ENCODE measurements at regions not wholly inside any gene's neighbourhood (a gene's known extent, or its start where the extent isn't known, plus 50 kb on each side); places are given as distances from the start of the nearest gene placed in this dataset.
A peak's percentile ranks its signal among the peaks of the same experiment; 100 is the strongest.
"Not testable (repeated sequence)": the region's sequence is repeated elsewhere in the genome, so short reads cannot be mapped to it uniquely, and the experiment has no call there.

- no peak overlapping the region for H3K27ac Mint-ChIP-seq
- H3K4me1 Mint-ChIP-seq (ENCODE audit: low read depth) = peaks cover 3% of the 10 kb centered on the region
- no peak overlapping the region for H3K4me3 Mint-ChIP-seq
- peaks cover 15% of the 10 kb centered on the region for H3K27me3 Mint-ChIP-seq (ENCODE audit: low read depth)
- peaks cover 5% of the 10 kb centered on the region for H3K9me3 Mint-ChIP-seq
- H3K36me3 Mint-ChIP-seq (ENCODE audit: low read depth) = no peaks in the 10 kb centered on the region
- DNase-seq (ENCODE audit: low spot score) = no peak
Measured at GRCh38 chr18:79588636-79589481, 90.7 kb upstream of the CTDP1 start.

GRCh38 chr18:79589601-79590091 lies 90.0 kb upstream of the CTDP1 start:
- no peaks in the 10 kb centered on the region for H3K36me3 Mint-ChIP-seq (ENCODE audit: low read depth)
- no peak for DNase-seq (ENCODE audit: low spot score)
- H3K9me3 Mint-ChIP-seq = peaks cover 5% of the 10 kb centered on the region
- H3K27ac Mint-ChIP-seq = no peak overlapping the region
- no peak overlapping the region for H3K4me3 Mint-ChIP-seq
- H3K4me1 Mint-ChIP-seq (ENCODE audit: low read depth) = no peaks in the 10 kb centered on the region
- peaks cover 18% of the 10 kb centered on the region for H3K27me3 Mint-ChIP-seq (ENCODE audit: low read depth)

- Mint-ChIP-seq H3K4me3 (no peak overlapping the region), H3K9me3 (peaks cover 5% of the 10 kb centered on the region), H3K27ac (no peak overlapping the region), H3K4me1 (ENCODE audit: low read depth) (no peaks in the 10 kb centered on the region), H3K36me3 (ENCODE audit: low read depth) (no peaks in the 10 kb centered on the region), H3K27me3 (ENCODE audit: low read depth) (peaks cover 18% of the 10 kb centered on the region)
- no peak for DNase-seq (ENCODE audit: low spot score)
Measured at GRCh38 chr18:79590191-79591031, 89.2 kb upstream of the CTDP1 start.

GRCh38 chr18:79591032-79591308 lies 88.6 kb upstream of the CTDP1 start:
- H3K4me1 Mint-ChIP-seq (ENCODE audit: low read depth) = no peaks in the 10 kb centered on the region
- no peak overlapping the region for H3K27ac Mint-ChIP-seq
- H3K9me3 Mint-ChIP-seq = peaks cover 5% of the 10 kb centered on the region
- peaks cover 18% of the 10 kb centered on the region for H3K27me3 Mint-ChIP-seq (ENCODE audit: low read depth)
- H3K4me3 Mint-ChIP-seq = no peak overlapping the region
- no peaks in the 10 kb centered on the region for H3K36me3 Mint-ChIP-seq (ENCODE audit: low read depth)
- DNase-seq (ENCODE audit: low spot score) = no peak

GRCh38 chr18:79592684-79593083 lies 86.9 kb upstream of the CTDP1 start:
- not testable (repeated sequence) for H3K9me3 Mint-ChIP-seq; H3K4me1 Mint-ChIP-seq (ENCODE audit: low read depth); H3K4me3 Mint-ChIP-seq; H3K27ac Mint-ChIP-seq; H3K36me3 Mint-ChIP-seq (ENCODE audit: low read depth); DNase-seq (ENCODE audit: low spot score)
- H3K27me3 Mint-ChIP-seq (ENCODE audit: low read depth) = peaks cover 18% of the 10 kb centered on the region

- Mint-ChIP-seq H3K9me3 (peaks cover 5% of the 10 kb centered on the region), H3K4me1 (ENCODE audit: low read depth) (no peaks in the 10 kb centered on the region), H3K27ac (no peak overlapping the region), H3K27me3 (ENCODE audit: low read depth) (peaks cover 18% of the 10 kb centered on the region), H3K4me3 (no peak overlapping the region), H3K36me3 (ENCODE audit: low read depth) (no peaks in the 10 kb centered on the region)
- no peak for DNase-seq (ENCODE audit: low spot score)
Measured at GRCh38 chr18:79595876-79596374, 83.7 kb upstream of the CTDP1 start.

GRCh38 chr18:79596446-79597175 lies 83.0 kb upstream of the CTDP1 start:
- Mint-ChIP-seq H3K27ac (peak overlapping the region; percentile 38), H3K27me3 (ENCODE audit: low read depth) (peaks cover 14% of the 10 kb centered on the region), H3K4me1 (ENCODE audit: low read depth) (peaks cover 3% of the 10 kb centered on the region)

GRCh38 chr18:79597176-79597830 lies 82.3 kb upstream of the CTDP1 start:
- Mint-ChIP-seq H3K27me3 (ENCODE audit: low read depth) (peaks cover 10% of the 10 kb centered on the region), H3K9me3 (peaks cover 5% of the 10 kb centered on the region), H3K27ac (no peak overlapping the region), H3K4me1 (ENCODE audit: low read depth) (peaks cover 3% of the 10 kb centered on the region), H3K36me3 (ENCODE audit: low read depth) (no peaks in the 10 kb centered on the region), H3K4me3 (no peak overlapping the region)
- DNase-seq (ENCODE audit: low spot score) = no peak

More at GRCh38 chr18:79596446-79597175, 83.0 kb upstream of the CTDP1 start:
- H3K36me3 Mint-ChIP-seq (ENCODE audit: low read depth) = no peaks in the 10 kb centered on the region
- DNase-seq (ENCODE audit: low spot score) = no peak
- peaks cover 5% of the 10 kb centered on the region for H3K9me3 Mint-ChIP-seq
- no peak overlapping the region for H3K4me3 Mint-ChIP-seq

GRCh38 chr18:79597831-79598632 lies 81.6 kb upstream of the CTDP1 start:
- no peak for DNase-seq (ENCODE audit: low spot score)
- H3K27ac Mint-ChIP-seq = no peak overlapping the region
- no peak overlapping the region for H3K4me3 Mint-ChIP-seq
- no peaks in the 10 kb centered on the region for H3K36me3 Mint-ChIP-seq (ENCODE audit: low read depth)
- peaks cover 3% of the 10 kb centered on the region for H3K4me1 Mint-ChIP-seq (ENCODE audit: low read depth)
- peaks cover 7% of the 10 kb centered on the region for H3K27me3 Mint-ChIP-seq (ENCODE audit: low read depth)
- peaks cover 4% of the 10 kb centered on the region for H3K9me3 Mint-ChIP-seq

- peaks cover 3% of the 10 kb centered on the region for H3K4me1 Mint-ChIP-seq (ENCODE audit: low read depth)
- H3K36me3 Mint-ChIP-seq (ENCODE audit: low read depth) = no peaks in the 10 kb centered on the region
- no peak overlapping the region for H3K27ac Mint-ChIP-seq
- no peak overlapping the region for H3K4me3 Mint-ChIP-seq
- no peak for DNase-seq (ENCODE audit: low spot score)
- no peaks in the 10 kb centered on the region for H3K9me3 Mint-ChIP-seq
- peaks cover 3% of the 10 kb centered on the region for H3K27me3 Mint-ChIP-seq (ENCODE audit: low read depth)
Measured at GRCh38 chr18:79598633-79599175, 80.9 kb upstream of the CTDP1 start.

GRCh38 chr18:79599441-79599931 lies 80.1 kb upstream of the CTDP1 start:
- DNase-seq (ENCODE audit: low spot score) = no peak
- no peaks in the 10 kb centered on the region for H3K36me3 Mint-ChIP-seq (ENCODE audit: low read depth)
- H3K4me3 Mint-ChIP-seq = no peak overlapping the region
- no peak overlapping the region for H3K27ac Mint-ChIP-seq
- H3K27me3 Mint-ChIP-seq (ENCODE audit: low read depth) = peaks cover 2% of the 10 kb centered on the region
- no peaks in the 10 kb centered on the region for H3K9me3 Mint-ChIP-seq
- H3K4me1 Mint-ChIP-seq (ENCODE audit: low read depth) = peaks cover 3% of the 10 kb centered on the region

GRCh38 chr18:79600141-79600540 lies 79.5 kb upstream of the CTDP1 start:
- DNase-seq (ENCODE audit: low spot score) = no peak
- Mint-ChIP-seq H3K27ac (no peak overlapping the region), H3K4me1 (ENCODE audit: low read depth) (peaks cover 3% of the 10 kb centered on the region), H3K27me3 (ENCODE audit: low read depth) (no peaks in the 10 kb centered on the region), H3K36me3 (ENCODE audit: low read depth) (no peaks in the 10 kb centered on the region), H3K9me3 (no peaks in the 10 kb centered on the region), H3K4me3 (no peak overlapping the region)

Data from T-helper 2 cell treated with Interferon-gamma antibody and Interleukin-4, amounts not matched to agents 5 μg/mL and 100 μg/mL, for 36 hours (primary cell).